OCI-LY1 (cell line): ENCODE measurements at regions not wholly inside any gene's neighbourhood (a gene's known extent, or its start where the extent isn't known, plus 50 kb on each side); places are given as distances from the start of the nearest gene placed in this dataset.

Experiments
- EZH2 ChIP-seq: fragments of 200-600 bp; sonication (generic), shearing (Covaris generic); IDR thresholded peaks from 2 replicates; pipeline ENCODE4 v1.8.0; 2017; ENCODE audit warnings: borderline replicate concordance, mixed run types, mild to moderate bottlenecking, antibody characterized with exemption, low read length, moderate library complexity, mixed read lengths
- TF ChIP-seq, protein P1 (sequence below): fragments of 200-600 bp; sonication (generic), shearing (Covaris generic); IDR thresholded peaks from 2 replicates; pipeline ENCODE4 v1.5.1; 2017; ENCODE audit warnings: mild to moderate bottlenecking, antibody characterized with exemption, low read length, moderate library complexity, mixed read lengths

DNA sequence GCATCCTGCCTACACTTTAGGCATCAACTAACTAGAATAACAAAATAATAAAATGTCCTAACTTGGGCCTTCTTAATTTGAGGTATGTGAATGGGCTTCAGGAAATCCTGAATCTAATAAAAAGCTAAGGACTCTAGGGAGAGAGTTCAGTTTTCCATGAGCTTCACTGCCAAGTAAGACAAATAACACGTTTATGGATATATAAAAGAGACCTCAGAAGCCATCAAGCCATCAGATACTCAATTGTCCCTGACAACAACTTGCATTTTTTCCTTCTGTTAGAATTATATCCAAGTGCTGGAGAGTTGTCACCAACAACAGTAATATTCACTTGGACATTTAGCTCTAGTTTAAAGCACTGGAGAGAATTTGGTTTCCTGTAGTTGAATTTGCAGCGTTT, 102.4 kb upstream of the IGSF10 start:
- TF ChIP-seq, protein P1, sequence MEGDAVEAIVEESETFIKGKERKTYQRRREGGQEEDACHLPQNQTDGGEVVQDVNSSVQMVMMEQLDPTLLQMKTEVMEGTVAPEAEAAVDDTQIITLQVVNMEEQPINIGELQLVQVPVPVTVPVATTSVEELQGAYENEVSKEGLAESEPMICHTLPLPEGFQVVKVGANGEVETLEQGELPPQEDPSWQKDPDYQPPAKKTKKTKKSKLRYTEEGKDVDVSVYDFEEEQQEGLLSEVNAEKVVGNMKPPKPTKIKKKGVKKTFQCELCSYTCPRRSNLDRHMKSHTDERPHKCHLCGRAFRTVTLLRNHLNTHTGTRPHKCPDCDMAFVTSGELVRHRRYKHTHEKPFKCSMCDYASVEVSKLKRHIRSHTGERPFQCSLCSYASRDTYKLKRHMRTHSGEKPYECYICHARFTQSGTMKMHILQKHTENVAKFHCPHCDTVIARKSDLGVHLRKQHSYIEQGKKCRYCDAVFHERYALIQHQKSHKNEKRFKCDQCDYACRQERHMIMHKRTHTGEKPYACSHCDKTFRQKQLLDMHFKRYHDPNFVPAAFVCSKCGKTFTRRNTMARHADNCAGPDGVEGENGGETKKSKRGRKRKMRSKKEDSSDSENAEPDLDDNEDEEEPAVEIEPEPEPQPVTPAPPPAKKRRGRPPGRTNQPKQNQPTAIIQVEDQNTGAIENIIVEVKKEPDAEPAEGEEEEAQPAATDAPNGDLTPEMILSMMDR: no peak
- no peak for TF ChIP-seq EZH2
